ENCODE measurements at regions not wholly inside any gene's neighbourhood (a gene's known extent, or its start where the extent isn't known, plus 50 kb on each side); places are given as distances from the start of the nearest gene placed in this dataset.

- TF ChIP-seq, protein P1, sequence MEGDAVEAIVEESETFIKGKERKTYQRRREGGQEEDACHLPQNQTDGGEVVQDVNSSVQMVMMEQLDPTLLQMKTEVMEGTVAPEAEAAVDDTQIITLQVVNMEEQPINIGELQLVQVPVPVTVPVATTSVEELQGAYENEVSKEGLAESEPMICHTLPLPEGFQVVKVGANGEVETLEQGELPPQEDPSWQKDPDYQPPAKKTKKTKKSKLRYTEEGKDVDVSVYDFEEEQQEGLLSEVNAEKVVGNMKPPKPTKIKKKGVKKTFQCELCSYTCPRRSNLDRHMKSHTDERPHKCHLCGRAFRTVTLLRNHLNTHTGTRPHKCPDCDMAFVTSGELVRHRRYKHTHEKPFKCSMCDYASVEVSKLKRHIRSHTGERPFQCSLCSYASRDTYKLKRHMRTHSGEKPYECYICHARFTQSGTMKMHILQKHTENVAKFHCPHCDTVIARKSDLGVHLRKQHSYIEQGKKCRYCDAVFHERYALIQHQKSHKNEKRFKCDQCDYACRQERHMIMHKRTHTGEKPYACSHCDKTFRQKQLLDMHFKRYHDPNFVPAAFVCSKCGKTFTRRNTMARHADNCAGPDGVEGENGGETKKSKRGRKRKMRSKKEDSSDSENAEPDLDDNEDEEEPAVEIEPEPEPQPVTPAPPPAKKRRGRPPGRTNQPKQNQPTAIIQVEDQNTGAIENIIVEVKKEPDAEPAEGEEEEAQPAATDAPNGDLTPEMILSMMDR (CRISPR knock-in tag; IDR thresholded peaks at IDR 0.05): no peak
- no peak for TF ChIP-seq CREB1 (IDR thresholded peaks at IDR 0.05)
- TF ChIP-seq CREB1 (CRISPR knock-in tag; IDR thresholded peaks at IDR 0.05): no peak
- TF ChIP-seq MAFG (CRISPR knock-in tag; IDR thresholded peaks at IDR 0.05): no peak
- no peak for TF ChIP-seq ZSCAN9 (CRISPR knock-in tag; IDR thresholded peaks at IDR 0.05; ENCODE audit: borderline replicate concordance)
- TF ChIP-seq MXD3 (CRISPR knock-in tag; IDR thresholded peaks at IDR 0.05): no peak
These were observed 67.6 kb upstream of the ZNF800 start for GRCh38 chr7:127460077-127460476.
